ENCODE measurements at regions not wholly inside any gene's neighbourhood (a gene's known extent, or its start where the extent isn't known, plus 50 kb on each side); places are given as distances from the start of the nearest gene placed in this dataset.

DNA sequence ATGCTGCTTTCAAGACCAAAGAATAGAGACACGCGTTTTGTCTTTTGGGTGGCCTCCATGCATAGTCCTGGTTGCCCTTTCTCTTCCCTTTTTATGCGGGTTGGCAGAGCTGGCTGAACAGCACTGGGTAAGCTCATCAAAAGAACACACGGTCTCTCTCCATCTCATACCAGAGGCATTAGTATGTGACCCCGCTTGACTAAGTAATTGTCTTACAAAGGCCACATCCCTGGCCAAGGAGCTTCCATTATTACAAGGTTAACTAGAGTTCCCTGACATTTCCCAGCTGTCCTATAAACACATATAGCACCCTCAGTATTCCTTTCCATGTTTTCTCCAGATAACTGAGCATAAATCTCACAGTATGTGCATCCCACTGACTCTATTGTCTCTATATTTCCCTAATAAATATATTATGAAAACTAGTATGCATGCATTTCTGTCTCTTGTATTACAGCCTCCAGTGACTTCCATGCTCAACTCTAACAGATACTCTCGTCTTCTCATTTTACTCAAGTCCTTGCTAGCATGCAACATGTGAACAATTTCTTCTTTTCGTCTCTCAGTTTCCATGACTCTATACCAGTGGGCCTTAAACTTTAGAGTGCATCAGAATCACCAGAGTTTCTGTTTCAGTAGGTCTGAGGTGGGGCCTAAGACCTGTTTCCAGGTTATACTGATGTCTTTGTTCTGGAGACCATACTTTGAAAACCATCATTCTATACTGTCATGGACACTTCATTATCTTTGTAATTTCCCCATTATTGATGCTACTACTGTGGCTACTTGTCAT is 247.7 kb upstream of the ARSJ start:
- H3K9me3 ChIP-seq: no peaks in the 10 kb centered on the region
- no peaks in the 10 kb centered on the region for H3K36me3 ChIP-seq
- H3K27me3 ChIP-seq: no peaks in the 10 kb centered on the region
- no peak for DNase-seq
- H3K4me1 ChIP-seq: no peaks in the 10 kb centered on the region
- H3K4me3 ChIP-seq: no peak overlapping the region
- no peak overlapping the region for H3K27ac ChIP-seq
- TF ChIP-seq POLR2A (IDR thresholded peaks at IDR 0.05): no peak
- TF ChIP-seq, protein P1, sequence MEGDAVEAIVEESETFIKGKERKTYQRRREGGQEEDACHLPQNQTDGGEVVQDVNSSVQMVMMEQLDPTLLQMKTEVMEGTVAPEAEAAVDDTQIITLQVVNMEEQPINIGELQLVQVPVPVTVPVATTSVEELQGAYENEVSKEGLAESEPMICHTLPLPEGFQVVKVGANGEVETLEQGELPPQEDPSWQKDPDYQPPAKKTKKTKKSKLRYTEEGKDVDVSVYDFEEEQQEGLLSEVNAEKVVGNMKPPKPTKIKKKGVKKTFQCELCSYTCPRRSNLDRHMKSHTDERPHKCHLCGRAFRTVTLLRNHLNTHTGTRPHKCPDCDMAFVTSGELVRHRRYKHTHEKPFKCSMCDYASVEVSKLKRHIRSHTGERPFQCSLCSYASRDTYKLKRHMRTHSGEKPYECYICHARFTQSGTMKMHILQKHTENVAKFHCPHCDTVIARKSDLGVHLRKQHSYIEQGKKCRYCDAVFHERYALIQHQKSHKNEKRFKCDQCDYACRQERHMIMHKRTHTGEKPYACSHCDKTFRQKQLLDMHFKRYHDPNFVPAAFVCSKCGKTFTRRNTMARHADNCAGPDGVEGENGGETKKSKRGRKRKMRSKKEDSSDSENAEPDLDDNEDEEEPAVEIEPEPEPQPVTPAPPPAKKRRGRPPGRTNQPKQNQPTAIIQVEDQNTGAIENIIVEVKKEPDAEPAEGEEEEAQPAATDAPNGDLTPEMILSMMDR (IDR thresholded peaks at IDR 0.05): no peak

DNA sequence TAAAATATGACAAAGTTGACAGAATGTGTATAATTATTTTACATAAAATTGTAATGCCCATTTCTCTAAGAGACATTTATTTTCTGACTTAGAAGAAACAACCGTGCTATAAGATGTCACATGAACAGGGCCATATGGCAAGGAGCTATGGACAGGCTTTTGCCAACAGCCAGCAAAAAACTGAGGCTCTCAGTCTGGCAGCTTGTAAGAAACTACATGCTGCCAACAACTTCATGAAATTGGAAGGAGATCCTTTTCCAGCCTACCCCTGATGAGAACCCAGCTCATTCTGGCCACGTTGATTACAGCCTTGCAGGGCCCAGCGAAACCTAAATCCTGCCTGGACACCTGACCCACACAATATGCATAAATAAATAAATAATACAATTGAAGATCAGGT is 250.3 kb upstream of the ARSJ start:
- no peak for TF ChIP-seq POLR2A (IDR thresholded peaks at IDR 0.05)
- TF ChIP-seq, protein P1 (IDR thresholded peaks at IDR 0.05): no peak
- Histone ChIP-seq H3K9me3 (no peaks in the 10 kb centered on the region), H3K36me3 (no peaks in the 10 kb centered on the region), H3K27ac (no peak overlapping the region), H3K27me3 (no peaks in the 10 kb centered on the region), H3K4me3 (no peak overlapping the region), H3K4me1 (no peaks in the 10 kb centered on the region)
- DNase-seq: no peak

DNA sequence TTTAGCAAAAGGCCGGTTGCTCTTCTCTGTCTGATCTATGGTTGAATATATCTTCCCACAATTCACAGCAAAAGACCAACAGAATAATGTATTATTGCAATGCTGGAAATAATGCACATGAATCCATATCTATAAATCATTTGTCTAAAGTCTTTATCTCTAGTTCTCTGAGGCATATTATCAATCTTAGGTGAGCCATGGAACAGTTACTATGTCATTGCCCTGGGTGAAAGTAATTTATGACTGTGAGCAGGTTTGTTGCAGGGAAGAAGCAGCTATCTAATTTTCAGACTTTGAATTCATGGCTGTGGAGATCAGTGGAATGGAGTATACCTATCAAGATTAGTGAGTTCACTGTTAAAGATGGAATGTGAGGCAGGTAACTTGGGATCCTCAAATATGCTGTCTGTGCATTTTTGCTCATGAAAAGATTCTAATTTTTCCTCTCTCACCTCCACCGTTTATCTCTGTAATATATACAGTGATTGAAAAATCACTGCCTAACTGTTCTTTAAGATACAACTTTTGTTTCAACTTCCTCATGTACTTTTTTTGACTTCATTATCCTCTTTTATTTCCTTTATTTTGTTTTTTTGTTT is 256.8 kb upstream of the ARSJ start:
- no peak for DNase-seq
- no peaks in the 10 kb centered on the region for H3K36me3 ChIP-seq
- TF ChIP-seq POLR2A (IDR thresholded peaks at IDR 0.05): no peak
- TF ChIP-seq, protein P1 (IDR thresholded peaks at IDR 0.05): no peak
- no peak overlapping the region for H3K4me3 ChIP-seq
- H3K27me3 ChIP-seq: no peaks in the 10 kb centered on the region
- no peak overlapping the region for H3K27ac ChIP-seq
- no peaks in the 10 kb centered on the region for H3K9me3 ChIP-seq
- no peaks in the 10 kb centered on the region for H3K4me1 ChIP-seq

DNA sequence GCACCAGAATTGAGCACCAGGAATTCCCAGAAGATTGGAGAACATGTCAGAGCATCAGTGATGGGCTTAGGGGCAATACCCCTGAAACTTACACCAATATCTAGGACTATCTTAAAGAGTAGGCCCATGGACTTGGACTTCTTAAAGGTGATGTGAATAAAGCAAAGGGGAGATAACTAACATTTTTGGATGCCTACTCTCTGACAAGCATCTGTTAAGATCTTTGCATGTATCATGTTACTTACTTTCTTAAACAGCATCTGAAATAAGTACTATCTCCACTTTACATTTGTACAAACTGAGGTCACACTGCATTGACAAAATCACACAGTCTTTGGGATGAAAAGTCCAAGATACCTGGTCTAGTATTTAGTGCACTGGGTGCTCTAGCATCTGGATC is 258.6 kb upstream of the ARSJ start:
- Histone ChIP-seq H3K36me3 (no peaks in the 10 kb centered on the region), H3K4me3 (no peak overlapping the region), H3K9me3 (no peaks in the 10 kb centered on the region), H3K27ac (no peak overlapping the region), H3K4me1 (no peaks in the 10 kb centered on the region), H3K27me3 (no peaks in the 10 kb centered on the region)
- no peak for TF ChIP-seq POLR2A (IDR thresholded peaks at IDR 0.05)
- TF ChIP-seq, protein P1 (IDR thresholded peaks at IDR 0.05): no peak
- DNase-seq: no peak

DNA sequence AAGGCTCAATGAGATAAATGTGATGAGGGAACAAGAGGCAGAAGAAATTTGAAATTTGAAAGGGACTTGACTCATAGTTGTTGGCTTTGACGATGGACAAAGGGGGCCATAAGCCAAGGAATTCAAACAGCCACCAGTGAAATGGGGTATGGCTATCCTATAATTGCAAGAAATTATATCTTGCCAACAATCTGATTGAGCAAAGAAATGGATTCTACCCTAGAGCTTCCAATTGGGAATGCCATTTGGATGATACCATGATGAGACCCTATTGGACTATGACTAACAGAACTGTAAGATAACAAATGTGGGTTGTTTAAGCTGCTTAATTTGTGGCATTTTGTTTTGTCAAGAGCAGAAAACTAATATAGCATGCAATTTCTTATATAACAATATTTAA is 270.1 kb upstream of the ARSJ start:
- Histone ChIP-seq H3K4me3 (no peak overlapping the region), H3K27me3 (no peaks in the 10 kb centered on the region)

More for the DNA sequence above, 270.1 kb upstream of the ARSJ start:
- no peak overlapping the region for H3K27ac ChIP-seq
- no peaks in the 10 kb centered on the region for H3K9me3 ChIP-seq
- H3K4me1 ChIP-seq: no peaks in the 10 kb centered on the region
- H3K36me3 ChIP-seq: no peaks in the 10 kb centered on the region
- TF ChIP-seq, protein P1 (IDR thresholded peaks at IDR 0.05): no peak
- no peak for TF ChIP-seq POLR2A (IDR thresholded peaks at IDR 0.05)
- no peak for DNase-seq
